Osteocyte (in vitro differentiated cells): ENCODE measurements at regions not wholly inside any gene's neighbourhood (a gene's known extent, or its start where the extent isn't known, plus 50 kb on each side); places are given as distances from the start of the nearest gene placed in this dataset.
A peak's percentile ranks its signal among the peaks of the same experiment; 100 is the strongest.

Experiments
- DNase-seq: peaks from one replicate; pipeline ENCODE4 v3.0.0; 2021; ENCODE audit warnings: mixed read lengths; ENCODE audit not compliant: unreplicated experiment; ENCODE audit errors: extremely low spot score
- H3K27ac Mint-ChIP-seq: one replicate; pipeline ENCODE4 v1.8.0; 2021; ENCODE audit warnings: mild to moderate bottlenecking, mixed read lengths; ENCODE audit not compliant: unreplicated experiment
- H3K27me3 Mint-ChIP-seq: one replicate; pipeline ENCODE4 v1.8.0; 2021; ENCODE audit warnings: mixed read lengths; ENCODE audit not compliant: unreplicated experiment
- H3K36me3 Mint-ChIP-seq: one replicate; pipeline ENCODE4 v1.8.0; 2021; ENCODE audit warnings: mixed read lengths; ENCODE audit not compliant: unreplicated experiment
- H3K4me1 Mint-ChIP-seq: one replicate; pipeline ENCODE4 v1.8.0; 2021; ENCODE audit warnings: mixed read lengths; ENCODE audit not compliant: unreplicated experiment
- H3K4me3 Mint-ChIP-seq: one replicate; pipeline ENCODE4 v1.8.0; 2021; ENCODE audit warnings: mild to moderate bottlenecking, moderate library complexity, mixed read lengths; ENCODE audit not compliant: unreplicated experiment
- H3K9me3 Mint-ChIP-seq: one replicate; pipeline ENCODE4 v1.8.0; 2021; ENCODE audit warnings: mixed read lengths; ENCODE audit not compliant: unreplicated experiment
- TF ChIP-seq, protein P1 (sequence below): fragments of 200-600 bp; sonication (generic); IDR thresholded peaks from 2 replicates; pipeline ENCODE4 v1.5.0; 2021; ENCODE audit warnings: antibody characterized with exemption, mild to moderate bottlenecking, moderate library complexity

DNA sequence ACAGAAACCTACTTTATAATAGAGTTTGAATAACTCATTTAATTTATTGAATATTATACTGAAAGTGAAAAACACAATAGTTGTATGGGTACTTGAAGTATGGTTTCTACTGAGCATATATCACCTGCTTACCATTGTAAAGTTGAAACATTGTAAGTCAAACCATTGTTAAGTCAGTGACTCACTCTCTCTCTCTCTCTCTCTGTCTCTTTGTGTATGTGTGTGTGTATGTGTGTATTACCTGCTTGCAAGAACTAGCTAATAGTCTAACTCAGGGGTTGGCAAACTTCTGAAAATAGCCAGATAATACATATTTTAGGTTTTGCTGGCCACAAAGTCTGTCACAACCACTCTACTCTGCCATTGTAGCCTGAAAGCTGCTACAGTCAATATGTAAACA is 564.3 kb upstream of the ZNF608 start:
- Mint-ChIP-seq H3K27me3 (no peaks in the 10 kb centered on the region), H3K27ac (no peak overlapping the region), H3K4me1 (peaks cover 42% of the 10 kb centered on the region), H3K9me3 (peaks cover 11% of the 10 kb centered on the region), H3K36me3 (peaks cover 10% of the 10 kb centered on the region), H3K4me3 (no peak overlapping the region)
- no peak for DNase-seq
- TF ChIP-seq, protein P1, sequence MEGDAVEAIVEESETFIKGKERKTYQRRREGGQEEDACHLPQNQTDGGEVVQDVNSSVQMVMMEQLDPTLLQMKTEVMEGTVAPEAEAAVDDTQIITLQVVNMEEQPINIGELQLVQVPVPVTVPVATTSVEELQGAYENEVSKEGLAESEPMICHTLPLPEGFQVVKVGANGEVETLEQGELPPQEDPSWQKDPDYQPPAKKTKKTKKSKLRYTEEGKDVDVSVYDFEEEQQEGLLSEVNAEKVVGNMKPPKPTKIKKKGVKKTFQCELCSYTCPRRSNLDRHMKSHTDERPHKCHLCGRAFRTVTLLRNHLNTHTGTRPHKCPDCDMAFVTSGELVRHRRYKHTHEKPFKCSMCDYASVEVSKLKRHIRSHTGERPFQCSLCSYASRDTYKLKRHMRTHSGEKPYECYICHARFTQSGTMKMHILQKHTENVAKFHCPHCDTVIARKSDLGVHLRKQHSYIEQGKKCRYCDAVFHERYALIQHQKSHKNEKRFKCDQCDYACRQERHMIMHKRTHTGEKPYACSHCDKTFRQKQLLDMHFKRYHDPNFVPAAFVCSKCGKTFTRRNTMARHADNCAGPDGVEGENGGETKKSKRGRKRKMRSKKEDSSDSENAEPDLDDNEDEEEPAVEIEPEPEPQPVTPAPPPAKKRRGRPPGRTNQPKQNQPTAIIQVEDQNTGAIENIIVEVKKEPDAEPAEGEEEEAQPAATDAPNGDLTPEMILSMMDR, result no peak

DNA sequence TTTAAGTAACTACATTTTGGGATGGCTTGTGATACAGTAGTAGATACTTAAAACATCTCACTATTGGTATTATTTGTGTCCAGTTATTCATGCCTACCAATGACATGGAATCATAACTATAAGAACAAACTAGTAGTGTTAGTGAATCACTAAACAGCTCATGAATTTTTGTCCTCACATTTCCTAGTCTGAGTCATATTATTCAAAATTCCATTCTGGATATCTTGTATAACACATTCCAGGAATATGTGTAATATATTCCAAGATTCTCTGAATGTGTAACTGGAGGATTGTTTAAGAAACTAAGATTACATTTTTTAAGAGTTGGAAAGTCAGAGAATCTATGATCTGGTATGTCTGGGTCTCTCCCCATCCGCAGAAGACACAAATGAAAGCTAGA is 565.3 kb upstream of the ZNF608 start:
- DNase-seq, result no peak
- peaks cover 50% of the 10 kb centered on the region for H3K4me1 Mint-ChIP-seq
- H3K27ac Mint-ChIP-seq, result peak overlapping the region; percentile 88
- H3K9me3 Mint-ChIP-seq, result peaks cover 11% of the 10 kb centered on the region
- H3K4me3 Mint-ChIP-seq, result no peak overlapping the region
- no peaks in the 10 kb centered on the region for H3K27me3 Mint-ChIP-seq
- H3K36me3 Mint-ChIP-seq, result peaks cover 6% of the 10 kb centered on the region
- TF ChIP-seq, protein P1, result no peak

DNA sequence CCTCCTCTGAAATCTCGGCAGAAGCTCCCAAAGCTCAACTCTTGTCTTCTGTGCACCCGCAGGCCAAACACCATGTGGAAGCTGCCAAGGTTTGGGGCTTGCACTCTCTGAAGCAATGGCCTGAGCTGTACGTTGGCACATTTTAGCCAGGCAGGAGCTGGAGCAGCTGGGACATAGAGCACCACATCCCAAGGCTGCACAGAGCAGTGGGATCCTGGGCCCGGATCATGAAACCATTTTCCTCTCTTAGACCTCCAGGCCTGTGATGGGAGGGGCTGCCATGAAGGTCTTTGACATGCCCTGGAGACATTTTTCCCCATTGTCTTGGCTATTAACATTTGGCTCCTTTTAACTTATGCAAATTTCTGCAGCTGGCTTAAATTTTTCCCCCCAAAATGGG is 567.1 kb upstream of the ZNF608 start:
- Mint-ChIP-seq H3K9me3 (peaks cover under 1% of the 10 kb centered on the region), H3K36me3 (no peaks in the 10 kb centered on the region), H3K27ac (no peak overlapping the region), H3K27me3 (no peaks in the 10 kb centered on the region), H3K4me3 (no peak overlapping the region), H3K4me1 (peaks cover 60% of the 10 kb centered on the region)
- TF ChIP-seq, protein P1, result no peak
- no peak for DNase-seq

DNA sequence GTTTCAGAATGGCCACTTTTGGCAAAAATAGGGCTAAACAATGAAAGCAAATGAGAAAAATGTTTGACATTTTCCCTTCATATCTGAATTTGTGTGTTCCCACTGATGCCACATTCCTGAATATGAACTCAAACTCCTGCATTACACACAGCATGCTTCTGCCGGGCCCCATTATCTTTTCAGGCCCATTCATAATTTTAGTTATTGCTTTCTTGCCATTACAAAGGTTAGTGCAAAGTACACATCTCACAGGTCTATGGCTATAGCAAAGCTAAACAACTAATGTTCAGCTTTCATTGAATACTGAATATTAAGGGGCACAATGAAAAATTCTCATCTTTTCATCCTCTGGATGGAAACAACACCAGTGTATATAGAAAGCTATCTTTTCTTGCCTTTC is 568.9 kb upstream of the ZNF608 start:
- H3K27me3 Mint-ChIP-seq, result no peaks in the 10 kb centered on the region
- H3K27ac Mint-ChIP-seq, result no peak overlapping the region
- peaks cover 53% of the 10 kb centered on the region for H3K4me1 Mint-ChIP-seq
- DNase-seq, result no peak
- H3K9me3 Mint-ChIP-seq, result no peaks in the 10 kb centered on the region
- no peaks in the 10 kb centered on the region for H3K36me3 Mint-ChIP-seq
- H3K4me3 Mint-ChIP-seq, result no peak overlapping the region
- TF ChIP-seq, protein P1, result no peak

DNA sequence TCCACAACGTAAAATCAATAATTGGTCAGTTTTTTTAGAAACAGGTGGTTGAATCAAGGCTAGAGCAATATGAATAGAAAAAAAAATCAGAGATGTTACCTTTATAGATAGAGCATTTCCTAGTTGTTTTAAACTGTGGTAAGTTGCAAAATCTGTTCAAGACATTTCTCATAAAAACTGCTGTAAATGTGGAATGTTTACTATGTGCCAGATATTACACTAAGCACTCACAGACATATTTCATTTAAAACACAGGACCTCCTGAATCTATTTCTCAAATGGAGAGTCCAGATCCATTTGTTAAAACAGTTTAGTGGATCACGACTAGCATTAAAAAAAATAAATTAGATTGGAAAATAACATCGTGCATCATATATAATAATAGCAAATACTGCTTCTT is 570.0 kb upstream of the ZNF608 start:
- H3K36me3 Mint-ChIP-seq, result no peaks in the 10 kb centered on the region
- TF ChIP-seq, protein P1, result no peak
- H3K27me3 Mint-ChIP-seq, result no peaks in the 10 kb centered on the region
- no peak for DNase-seq
- no peaks in the 10 kb centered on the region for H3K9me3 Mint-ChIP-seq
- H3K4me1 Mint-ChIP-seq, result peaks cover 44% of the 10 kb centered on the region
- H3K4me3 Mint-ChIP-seq, result no peak overlapping the region
- no peak overlapping the region for H3K27ac Mint-ChIP-seq
